Epithelial cell of prostate (primary cell): ENCODE measurements at regions not wholly inside any gene's neighbourhood (a gene's known extent, or its start where the extent isn't known, plus 50 kb on each side); places are given as distances from the start of the nearest gene placed in this dataset.

Experiments used
- DNase-seq: peaks from one replicate; pipeline ENCODE4 v3.0.0-alpha.2; 2011; ENCODE audit warnings: low read depth, low spot score
- H3K27ac ChIP-seq: fragments of 450-650 bp; 2 replicates; pipeline ENCODE4 v1.5.1; 2017; ENCODE audit warnings: mild to moderate bottlenecking

GRCh38 chr9:79857188-79857587 is 285.4 kb downstream of the TLE4 start:
- no peak overlapping the region for H3K27ac ChIP-seq
- DNase-seq, result no peak

- no peak for DNase-seq
- H3K27ac ChIP-seq, result no peak overlapping the region
Observed at GRCh38 chr9:79847074-79847473, 275.3 kb downstream of the TLE4 start.

GRCh38 chr9:79829566-79830302 is 258.0 kb downstream of the TLE4 start:
- no peak for DNase-seq
- H3K27ac ChIP-seq, result no peak overlapping the region

GRCh38 chr9:79824265-79824664 is 252.5 kb downstream of the TLE4 start:
- H3K27ac ChIP-seq, result no peak overlapping the region
- DNase-seq, result no peak

GRCh38 chr9:79817438-79818004 is 245.8 kb downstream of the TLE4 start:
- H3K27ac ChIP-seq, result no peak overlapping the region
- DNase-seq, result no peak

GRCh38 chr9:79813258-79813638 is 241.5 kb downstream of the TLE4 start:
- no peak for DNase-seq
- no peak overlapping the region for H3K27ac ChIP-seq

GRCh38 chr9:79812507-79813257 is 240.9 kb downstream of the TLE4 start:
- no peak for DNase-seq

GRCh38 chr9:79812099-79812498 is 240.3 kb downstream of the TLE4 start:
- no peak for DNase-seq
- no peak overlapping the region for H3K27ac ChIP-seq

More at GRCh38 chr9:79812507-79813257, 240.9 kb downstream of the TLE4 start:
- H3K27ac ChIP-seq, result no peak overlapping the region

- H3K27ac ChIP-seq, result no peak overlapping the region
- DNase-seq, result no peak
Observed at GRCh38 chr9:79809931-79810330, 238.2 kb downstream of the TLE4 start.

GRCh38 chr9:79809316-79809876 is 237.6 kb downstream of the TLE4 start:
- H3K27ac ChIP-seq, result no peak overlapping the region
- no peak for DNase-seq

GRCh38 chr9:79807971-79808370 is 236.2 kb downstream of the TLE4 start:
- DNase-seq, result no peak
- H3K27ac ChIP-seq, result no peak overlapping the region

- DNase-seq, result no peak
- no peak overlapping the region for H3K27ac ChIP-seq
Observed at GRCh38 chr9:79806086-79806485, 234.3 kb downstream of the TLE4 start.

- DNase-seq, result no peak
- no peak overlapping the region for H3K27ac ChIP-seq
Observed at GRCh38 chr9:79801459-79801858, 229.7 kb downstream of the TLE4 start.

- H3K27ac ChIP-seq, result no peak overlapping the region
- no peak for DNase-seq
Observed at GRCh38 chr9:79800578-79800977, 228.8 kb downstream of the TLE4 start.

- no peak overlapping the region for H3K27ac ChIP-seq
- no peak for DNase-seq
Observed at GRCh38 chr9:79799691-79800335, 228.0 kb downstream of the TLE4 start.

GRCh38 chr9:79798450-79798849 is 226.7 kb downstream of the TLE4 start:
- DNase-seq, result no peak
- H3K27ac ChIP-seq, result no peak overlapping the region

GRCh38 chr9:79796411-79796810 is 224.6 kb downstream of the TLE4 start:
- H3K27ac ChIP-seq, result no peak overlapping the region
- DNase-seq, result no peak

GRCh38 chr9:79788662-79789061 is 216.9 kb downstream of the TLE4 start:
- no peak overlapping the region for H3K27ac ChIP-seq
- no peak for DNase-seq

- DNase-seq, result no peak
- H3K27ac ChIP-seq, result no peak overlapping the region
Observed at GRCh38 chr9:79781263-79781662, 209.5 kb downstream of the TLE4 start.

- no peak for DNase-seq
- no peak overlapping the region for H3K27ac ChIP-seq
Observed at GRCh38 chr9:79780559-79780958, 208.8 kb downstream of the TLE4 start.

- no peak overlapping the region for H3K27ac ChIP-seq
- DNase-seq, result no peak
Observed at GRCh38 chr9:79779901-79780300, 208.1 kb downstream of the TLE4 start.
